ENCODE measurements at regions not wholly inside any gene's neighbourhood (a gene's known extent, or its start where the extent isn't known, plus 50 kb on each side); places are given as distances from the start of the nearest gene placed in this dataset.
A peak's percentile ranks its signal among the peaks of the same experiment; 100 is the strongest.

DNA sequence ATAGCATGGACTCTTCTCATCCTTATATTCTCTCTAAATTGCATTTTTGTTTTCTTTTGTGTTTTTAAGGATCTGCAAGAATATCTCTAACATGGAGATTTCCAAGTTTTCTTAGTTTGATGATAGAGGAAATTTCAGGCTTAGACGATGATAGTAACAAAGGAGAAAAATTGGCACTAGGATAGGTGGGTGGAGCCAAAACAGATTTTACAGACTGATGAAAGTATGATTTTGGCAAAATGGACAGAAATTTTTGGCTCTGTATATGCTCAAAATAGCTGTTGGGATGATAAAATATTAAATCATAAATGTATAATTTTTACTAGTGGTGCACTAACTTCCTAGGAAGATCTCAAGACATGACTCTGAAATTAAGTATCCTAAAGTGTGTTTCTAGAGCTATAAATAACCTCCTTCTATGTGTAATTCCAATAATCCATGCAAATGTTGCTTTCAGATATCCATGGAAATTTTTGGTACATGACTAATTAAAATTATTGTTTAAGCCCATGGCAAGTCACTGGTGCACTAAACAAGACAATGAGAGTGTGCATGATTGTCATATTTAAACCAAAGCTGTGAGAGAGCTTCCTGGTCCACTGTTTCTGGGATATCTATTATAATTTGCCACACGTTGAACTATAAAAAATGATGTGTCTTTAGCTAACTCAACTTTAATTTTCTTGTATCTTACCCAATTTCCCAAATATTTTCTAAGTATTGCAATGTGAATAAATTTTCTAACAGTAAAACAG lies 55.8 kb upstream of the NBEA start:
- BruUV-seq (replicated peaks): no TSS peak
- Histone ChIP-seq H3K27me3 (ENCODE audit: control insufficient read depth in 2 of 2, insufficient read depth in 2 of 2, low read length in 2 of 2) (no peaks in the 10 kb centered on the region), H3K9me1 (replicated peaks; ENCODE audit: control insufficient read depth, extremely low read depth, insufficient read depth, low read length) (no peaks in the 10 kb centered on the region), H3K4me3 (replicated peaks in 1 of 3; ENCODE audit: insufficient read depth in 1 of 3, low read depth in 1 of 3, low read length in 3 of 3) (no peak overlapping the region), H3K27ac (ENCODE audit: insufficient read depth, low read depth, low read length) (no peak overlapping the region), H3K79me2 (ENCODE audit: control insufficient read depth, insufficient read depth, low read length) (no peaks in the 10 kb centered on the region), H3K36me3 (ENCODE audit: control insufficient read depth in 2 of 2, extremely low read depth in 1 of 2, insufficient read depth in 2 of 2, low read length in 2 of 2) (no peaks in the 10 kb centered on the region), H3K4me2 (ENCODE audit: insufficient read depth, low read length) (peak overlapping the region; percentile 31), H2AFZ (ENCODE audit: low read depth, low read length) (no peak overlapping the region), H4K20me1 (replicated peaks; ENCODE audit: control insufficient read depth, extremely low read depth, insufficient read depth, low read length) (no peaks in the 10 kb centered on the region), H3K9ac (replicated peaks; ENCODE audit: extremely low read depth, insufficient read depth, low read length) (no peak overlapping the region), H3K9me3 (replicated peaks; ENCODE audit: control insufficient read depth, insufficient read depth, low read length) (no peaks in the 10 kb centered on the region), H3K4me1 (ENCODE audit: control insufficient read depth, extremely low read depth, insufficient read depth, low read length) (peaks cover 21% of the 10 kb centered on the region)
- ChIA-PET CTCF (interaction anchor here (1.2 kb wide), 1 partner anchor 10 kb away, joined by 5 read pairs; no protein-coding TSS in a partner anchor), POLR2A (no interaction called here)
- FAIRE-seq (no peak), DNase-seq (ENCODE audit: low read depth, low spot score) (peak; percentile 53)
- intact Hi-C loops (cut with micrococcal nuclease) (no loop called here), dilution Hi-C loops (cut with MboI; ENCODE audit: extremely low pct_ligation_motif_present, low sequenced_read_pairs) (no loop called here)
- TF ChIP-seq GATA2 (IDR thresholded peaks at IDR 0.05; ENCODE audit: insufficient read depth, insufficient read length, low read depth, low read length) (no peak), JUN (IDR thresholded peaks at IDR 0.05; ENCODE audit: borderline replicate concordance, insufficient read depth, insufficient read length, low read depth) (no peak), FOS (IDR thresholded peaks at IDR 0.05; ENCODE audit: borderline replicate concordance, insufficient read depth, low read length) (no peak), MYC (IDR thresholded peaks at IDR 0.05; ENCODE audit: low read depth, low read length) (no peak), EZH2 (IDR thresholded peaks at IDR 0.05; ENCODE audit: borderline replicate concordance, low read depth, low read length, severe bottlenecking) (no peak), POLR2A (IDR thresholded peaks at IDR 0.05; ENCODE audit: low read depth, low read length) (no peak)
- TF ChIP-seq, protein P1, sequence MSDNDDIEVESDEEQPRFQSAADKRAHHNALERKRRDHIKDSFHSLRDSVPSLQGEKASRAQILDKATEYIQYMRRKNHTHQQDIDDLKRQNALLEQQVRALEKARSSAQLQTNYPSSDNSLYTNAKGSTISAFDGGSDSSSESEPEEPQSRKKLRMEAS (IDR thresholded peaks at IDR 0.05; ENCODE audit: insufficient read depth, insufficient read length): no peak

DNA sequence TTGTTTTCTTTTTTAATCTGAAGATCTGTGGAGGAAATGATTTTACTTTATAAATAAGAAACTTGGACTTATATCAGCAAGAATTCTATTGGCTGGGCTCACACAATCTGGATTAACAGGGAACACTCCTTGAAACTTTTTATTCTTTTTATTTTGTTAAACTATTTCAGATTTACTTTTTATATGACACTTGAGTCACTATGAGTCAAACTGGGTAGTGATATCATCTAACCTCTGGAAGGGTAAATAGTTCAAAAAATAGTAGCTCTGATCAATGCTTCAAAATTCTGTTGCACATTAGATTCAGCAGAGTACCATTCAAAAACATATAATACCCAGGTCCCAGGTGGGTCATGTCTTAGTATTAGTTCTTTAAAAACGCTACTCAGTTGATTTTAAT lies 55.1 kb upstream of the NBEA start:
- intact Hi-C loops (cut with micrococcal nuclease) (no loop called here), dilution Hi-C loops (cut with MboI; ENCODE audit: extremely low pct_ligation_motif_present, low sequenced_read_pairs) (no loop called here)
- TF ChIP-seq, protein P2, sequence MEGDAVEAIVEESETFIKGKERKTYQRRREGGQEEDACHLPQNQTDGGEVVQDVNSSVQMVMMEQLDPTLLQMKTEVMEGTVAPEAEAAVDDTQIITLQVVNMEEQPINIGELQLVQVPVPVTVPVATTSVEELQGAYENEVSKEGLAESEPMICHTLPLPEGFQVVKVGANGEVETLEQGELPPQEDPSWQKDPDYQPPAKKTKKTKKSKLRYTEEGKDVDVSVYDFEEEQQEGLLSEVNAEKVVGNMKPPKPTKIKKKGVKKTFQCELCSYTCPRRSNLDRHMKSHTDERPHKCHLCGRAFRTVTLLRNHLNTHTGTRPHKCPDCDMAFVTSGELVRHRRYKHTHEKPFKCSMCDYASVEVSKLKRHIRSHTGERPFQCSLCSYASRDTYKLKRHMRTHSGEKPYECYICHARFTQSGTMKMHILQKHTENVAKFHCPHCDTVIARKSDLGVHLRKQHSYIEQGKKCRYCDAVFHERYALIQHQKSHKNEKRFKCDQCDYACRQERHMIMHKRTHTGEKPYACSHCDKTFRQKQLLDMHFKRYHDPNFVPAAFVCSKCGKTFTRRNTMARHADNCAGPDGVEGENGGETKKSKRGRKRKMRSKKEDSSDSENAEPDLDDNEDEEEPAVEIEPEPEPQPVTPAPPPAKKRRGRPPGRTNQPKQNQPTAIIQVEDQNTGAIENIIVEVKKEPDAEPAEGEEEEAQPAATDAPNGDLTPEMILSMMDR (IDR thresholded peaks at IDR 0.05; ENCODE audit: extremely low read depth in 1 of 2, insufficient read depth in 1 of 2, low read depth in 1 of 2, low read length in 2 of 2): no peak
- no peak for TF ChIP-seq POLR2AphosphoS5 (IDR thresholded peaks at IDR 0.05; ENCODE audit: insufficient read depth, low read depth, low read length)
- TF ChIP-seq, protein P1 (IDR thresholded peaks at IDR 0.05; ENCODE audit: insufficient read depth, insufficient read length): no peak
- no peak for TF ChIP-seq EZH2 (IDR thresholded peaks at IDR 0.05; ENCODE audit: borderline replicate concordance, low read depth, low read length, severe bottlenecking)
- TF ChIP-seq MYC (IDR thresholded peaks at IDR 0.05; ENCODE audit: low read depth, low read length): no peak
- no peak for TF ChIP-seq POLR2A (IDR thresholded peaks at IDR 0.05; ENCODE audit: low read depth, low read length)
- no peak for TF ChIP-seq FOS (IDR thresholded peaks at IDR 0.05; ENCODE audit: borderline replicate concordance, insufficient read depth, low read length)
- no peak for TF ChIP-seq JUN (IDR thresholded peaks at IDR 0.05; ENCODE audit: borderline replicate concordance, insufficient read depth, insufficient read length, low read depth)
- no peak for TF ChIP-seq GATA2 (IDR thresholded peaks at IDR 0.05; ENCODE audit: insufficient read depth, insufficient read length, low read depth, low read length)
- H2AFZ ChIP-seq (ENCODE audit: low read depth, low read length): no peak overlapping the region
- no peak overlapping the region for H3K27ac ChIP-seq (ENCODE audit: insufficient read depth, low read depth, low read length)
- H3K79me2 ChIP-seq (ENCODE audit: control insufficient read depth, insufficient read depth, low read length): no peaks in the 10 kb centered on the region
- H3K4me2 ChIP-seq (ENCODE audit: insufficient read depth, low read length): no peak overlapping the region
- no peaks in the 10 kb centered on the region for H3K9me3 ChIP-seq (replicated peaks; ENCODE audit: control insufficient read depth, insufficient read depth, low read length)
- ChIA-PET CTCF (interaction anchor here (1.2 kb wide), 1 partner anchor 9 kb away, joined by 5 read pairs; no protein-coding TSS in a partner anchor), POLR2A (no interaction called here)
- H3K9me1 ChIP-seq (replicated peaks; ENCODE audit: control insufficient read depth, extremely low read depth, insufficient read depth, low read length): no peaks in the 10 kb centered on the region
- H3K27me3 ChIP-seq (ENCODE audit: control insufficient read depth in 2 of 2, insufficient read depth in 2 of 2, low read length in 2 of 2): no peaks in the 10 kb centered on the region
- no peak overlapping the region for H3K4me3 ChIP-seq (replicated peaks in 1 of 3; ENCODE audit: insufficient read depth in 1 of 3, low read depth in 1 of 3, low read length in 3 of 3)
- no peak for DNase-seq (ENCODE audit: low read depth, low spot score)
- BruUV-seq (replicated peaks): no TSS peak
- no peaks in the 10 kb centered on the region for H4K20me1 ChIP-seq (replicated peaks; ENCODE audit: control insufficient read depth, extremely low read depth, insufficient read depth, low read length)
- peaks cover 21% of the 10 kb centered on the region for H3K4me1 ChIP-seq (ENCODE audit: control insufficient read depth, extremely low read depth, insufficient read depth, low read length)
- H3K9ac ChIP-seq (replicated peaks; ENCODE audit: extremely low read depth, insufficient read depth, low read length): no peak overlapping the region
- peak; percentile 15 for FAIRE-seq
- no peaks in the 10 kb centered on the region for H3K36me3 ChIP-seq (ENCODE audit: control insufficient read depth in 2 of 2, extremely low read depth in 1 of 2, insufficient read depth in 2 of 2, low read length in 2 of 2)
